IPS DF 4.7 (cell line): ENCODE measurements at regions not wholly inside any gene's neighbourhood (a gene's known extent, or its start where the extent isn't known, plus 50 kb on each side); places are given as distances from the start of the nearest gene placed in this dataset.
"Not testable (repeated sequence)": the region's sequence is repeated elsewhere in the genome, so short reads cannot be mapped to it uniquely, and the experiment has no call there.

Experiments
- DNase-seq: peaks from one replicate; pipeline ENCODE4 v3.0.0-alpha.2; 2013; ENCODE audit warnings: low spot score; ENCODE audit errors: extremely low read depth

DNA sequence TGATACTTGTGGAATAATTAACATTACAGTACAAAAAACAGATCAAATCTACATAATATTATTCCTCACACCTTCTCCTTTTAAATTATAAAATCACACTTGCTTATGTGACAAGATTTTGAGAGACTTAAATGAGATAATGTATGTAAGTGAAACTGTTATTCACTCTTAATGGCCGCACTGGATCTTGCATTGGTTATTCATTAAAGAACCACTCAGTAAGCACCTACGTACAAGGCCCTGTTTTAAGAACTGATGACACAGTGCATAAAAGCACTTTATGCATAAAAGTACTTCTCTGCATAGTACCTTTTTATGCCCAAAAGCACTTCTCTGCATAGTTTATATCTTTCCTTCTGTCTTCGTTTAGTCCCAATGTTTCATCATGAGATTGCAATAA lies 172.1 kb downstream of the GOLGA6L6 start:
- DNase-seq, result no peak

- no peak for DNase-seq
Observed at GRCh38 chr15:20368974-20369373, 172.6 kb downstream of the GOLGA6L6 start.

DNA sequence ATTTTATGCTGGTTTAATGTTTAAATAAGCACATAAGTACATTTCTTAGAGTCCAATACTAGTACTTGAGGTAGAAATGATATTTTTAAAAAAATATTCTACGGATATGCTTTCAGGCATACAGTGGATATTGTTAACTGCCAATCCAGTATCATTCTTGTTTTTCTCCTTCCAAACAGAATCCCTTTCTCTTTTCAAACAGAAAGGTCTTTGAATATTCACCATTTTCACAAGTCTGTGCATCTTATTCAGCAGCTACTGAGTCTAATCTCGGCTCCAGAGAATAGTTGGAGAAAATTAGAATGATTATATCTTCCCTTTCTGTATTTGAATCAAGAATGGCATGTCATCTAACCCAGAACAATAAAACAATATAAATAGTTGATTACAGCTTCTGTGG lies 174.5 kb downstream of the GOLGA6L6 start:
- no peak for DNase-seq

DNA sequence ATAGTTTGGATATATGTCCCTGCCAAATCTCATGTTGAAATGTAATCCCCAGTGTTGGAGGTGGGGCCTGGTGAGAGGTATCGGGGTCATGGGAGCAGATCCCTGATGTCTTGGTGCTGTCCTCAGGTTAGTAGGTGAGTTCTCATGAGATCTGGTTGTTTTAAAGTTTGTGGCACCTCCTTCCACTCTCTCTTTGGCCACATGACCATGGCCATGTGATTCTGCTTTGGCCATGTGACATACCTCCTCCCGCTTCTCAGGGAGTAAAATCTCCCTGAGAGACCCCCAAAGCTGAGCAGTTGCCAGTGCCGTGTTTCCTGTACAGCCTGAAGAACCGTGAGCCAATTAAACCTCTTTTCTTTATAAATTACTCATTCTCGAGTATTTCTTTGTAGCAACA lies 178.0 kb downstream of the GOLGA6L6 start:
- DNase-seq, result not testable (repeated sequence)

DNA sequence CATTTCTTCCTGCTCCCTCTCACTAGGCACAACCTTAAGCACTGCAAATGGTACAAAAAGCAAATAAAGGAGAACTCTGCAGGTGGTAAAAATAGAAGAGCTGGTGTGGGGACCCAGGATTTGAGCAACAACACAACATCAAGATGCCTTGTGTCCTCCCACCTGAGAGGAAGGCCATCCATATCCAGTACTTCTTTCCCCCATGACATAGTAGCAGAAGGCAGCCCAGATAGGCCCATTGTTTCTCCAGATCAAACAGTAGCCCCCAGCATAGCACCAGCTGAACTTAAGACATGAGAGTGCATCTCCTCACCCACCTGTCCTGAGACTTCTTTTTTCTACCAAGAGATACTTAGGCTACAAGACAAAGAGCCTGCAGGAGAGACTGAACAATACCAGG lies 180.5 kb downstream of the GOLGA6L6 start:
- DNase-seq, result no peak

DNA sequence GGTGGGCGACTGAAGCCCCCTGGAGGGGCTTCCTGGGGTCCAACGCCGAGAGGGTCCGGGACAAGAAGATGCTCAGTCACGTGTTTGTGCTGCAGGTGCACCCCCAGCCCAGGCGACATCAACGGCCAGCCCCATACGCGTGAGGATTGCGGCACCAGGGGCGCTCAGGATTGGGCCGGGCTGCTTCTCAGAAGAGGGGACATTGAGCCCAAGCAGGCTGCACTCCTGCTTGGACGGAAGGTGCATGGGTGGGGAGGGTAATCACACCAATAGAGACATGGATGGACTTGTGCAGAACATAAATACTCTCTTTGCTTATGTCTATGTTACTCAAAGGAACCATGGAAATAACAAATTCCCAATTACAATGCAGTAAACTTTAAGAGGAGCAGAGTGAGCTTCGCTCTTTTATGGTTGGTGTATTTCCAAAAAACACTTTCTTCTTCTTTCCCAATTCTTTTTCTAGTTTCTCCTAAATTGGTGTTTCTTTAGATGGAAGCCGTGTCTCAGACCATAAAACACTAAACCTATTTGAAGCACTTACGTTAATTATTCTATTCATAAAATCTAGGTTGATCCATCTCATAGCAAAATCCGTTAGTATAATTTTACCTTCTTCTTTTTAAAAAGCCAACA lies 182.7 kb downstream of the GOLGA6L6 start:
- DNase-seq, result no peak

DNA sequence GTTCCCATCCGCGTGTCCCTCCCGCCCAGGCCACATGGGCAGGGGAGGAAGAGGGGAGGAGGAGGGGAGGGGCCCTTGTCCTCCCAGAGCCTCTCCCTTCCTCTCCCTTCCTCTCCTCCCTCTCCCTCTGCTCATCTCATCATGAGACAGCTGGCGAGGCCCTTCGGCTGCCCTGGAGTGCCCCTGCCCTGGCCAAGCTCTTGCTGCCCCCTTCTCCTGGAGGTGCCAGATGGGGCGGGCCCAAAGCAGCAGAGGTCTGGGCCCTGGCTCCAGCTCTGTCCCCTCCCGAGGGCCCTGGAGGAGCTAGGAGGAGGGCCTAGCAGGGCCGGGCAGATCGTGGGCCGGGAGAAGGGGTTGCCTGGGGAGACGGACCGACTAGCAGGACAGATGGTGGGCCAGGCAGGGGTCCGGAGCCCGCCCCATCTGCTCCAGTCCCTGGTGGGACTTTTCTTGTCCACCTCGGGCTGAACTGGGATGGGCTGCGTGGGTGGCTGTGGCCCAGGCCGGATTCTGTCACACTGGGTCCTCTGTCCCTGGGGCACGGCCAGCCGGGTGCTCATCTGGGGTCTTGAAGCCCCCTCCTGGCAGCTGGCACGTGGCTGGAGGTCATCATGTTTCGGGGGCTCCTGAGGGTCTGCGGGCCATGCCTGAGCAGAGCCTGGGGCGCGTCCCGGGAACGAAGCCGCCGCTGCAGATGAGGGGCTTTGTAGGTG lies 183.4 kb downstream of the GOLGA6L6 start:
- no peak for DNase-seq

- no peak for DNase-seq
Observed at GRCh38 chr15:20357481-20358065, 184.0 kb downstream of the GOLGA6L6 start.

GRCh38 chr15:20356911-20357480 lies 184.6 kb downstream of the GOLGA6L6 start:
- DNase-seq, result no peak

DNA sequence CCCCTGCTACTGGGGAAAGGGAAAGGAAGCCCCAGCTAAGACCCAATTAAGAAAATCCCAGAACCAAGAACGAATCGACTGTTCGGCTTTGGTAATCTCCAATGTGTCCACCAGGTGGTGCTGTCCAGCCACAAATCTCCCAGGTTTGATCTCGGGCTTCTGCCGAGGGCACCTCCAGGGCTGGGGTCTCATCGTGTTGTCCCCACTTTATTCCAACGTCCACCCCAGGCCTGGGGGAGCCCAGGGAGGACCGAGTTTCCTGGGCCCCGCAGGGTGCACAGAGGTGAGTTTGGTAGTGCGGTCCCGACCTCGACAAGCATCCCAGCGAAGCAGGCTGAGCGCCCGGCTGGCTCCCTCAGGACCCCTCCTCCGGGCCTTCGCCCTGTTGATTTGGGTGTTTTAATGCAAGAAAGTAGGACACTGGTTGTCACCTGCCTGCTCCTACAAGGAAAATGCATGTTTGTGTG lies 185.1 kb downstream of the GOLGA6L6 start:
- peak; percentile 90 for DNase-seq

- DNase-seq, result no peak
Observed at GRCh38 chr15:20355256-20355868, 186.2 kb downstream of the GOLGA6L6 start.

GRCh38 chr15:20354884-20355223 lies 186.7 kb downstream of the GOLGA6L6 start:
- not testable (repeated sequence) for DNase-seq

DNA sequence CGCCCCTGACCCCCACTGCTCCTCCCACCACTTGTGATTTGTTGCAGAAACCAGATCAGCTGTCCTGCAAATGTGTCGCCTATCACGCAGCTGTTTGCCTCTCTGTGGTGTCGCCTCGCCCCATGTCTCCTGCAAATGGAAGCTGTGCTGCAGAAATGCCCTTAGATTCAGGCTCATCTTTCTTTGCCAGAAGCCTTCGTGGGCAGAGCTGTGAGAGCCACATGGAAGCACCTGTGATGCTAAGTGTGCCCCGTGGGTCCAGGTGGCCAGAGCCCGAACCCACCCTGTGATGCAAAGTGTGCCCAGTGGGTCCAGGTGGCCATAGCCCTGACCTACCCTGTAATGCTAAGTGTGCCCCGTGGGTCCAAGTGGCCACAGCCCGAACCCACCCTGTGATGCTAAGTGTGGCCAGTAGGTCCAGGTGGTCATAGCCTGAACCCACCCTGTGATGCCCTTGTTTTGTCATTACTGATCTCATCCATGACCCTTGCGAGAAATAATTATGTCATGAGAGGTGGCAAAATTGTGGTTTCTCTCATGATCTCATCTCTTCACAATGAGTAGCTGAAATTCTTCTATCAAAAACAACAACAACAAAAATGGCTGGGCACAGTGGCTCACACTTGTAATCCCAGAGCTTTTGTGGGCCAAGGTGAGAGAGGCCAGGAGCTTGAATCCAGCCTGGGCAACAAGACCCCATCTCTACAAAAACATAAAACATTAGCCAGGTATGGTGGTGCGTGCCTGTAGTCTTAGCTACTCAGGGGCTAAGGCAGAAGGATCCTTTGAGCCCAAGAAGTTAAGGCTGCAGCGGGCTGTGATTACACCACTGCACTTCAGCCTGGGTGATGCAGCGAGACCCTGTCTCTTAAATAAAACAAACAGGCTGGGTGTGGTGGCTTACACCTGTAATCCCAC lies 187.4 kb downstream of the GOLGA6L6 start:
- no peak for DNase-seq

DNA sequence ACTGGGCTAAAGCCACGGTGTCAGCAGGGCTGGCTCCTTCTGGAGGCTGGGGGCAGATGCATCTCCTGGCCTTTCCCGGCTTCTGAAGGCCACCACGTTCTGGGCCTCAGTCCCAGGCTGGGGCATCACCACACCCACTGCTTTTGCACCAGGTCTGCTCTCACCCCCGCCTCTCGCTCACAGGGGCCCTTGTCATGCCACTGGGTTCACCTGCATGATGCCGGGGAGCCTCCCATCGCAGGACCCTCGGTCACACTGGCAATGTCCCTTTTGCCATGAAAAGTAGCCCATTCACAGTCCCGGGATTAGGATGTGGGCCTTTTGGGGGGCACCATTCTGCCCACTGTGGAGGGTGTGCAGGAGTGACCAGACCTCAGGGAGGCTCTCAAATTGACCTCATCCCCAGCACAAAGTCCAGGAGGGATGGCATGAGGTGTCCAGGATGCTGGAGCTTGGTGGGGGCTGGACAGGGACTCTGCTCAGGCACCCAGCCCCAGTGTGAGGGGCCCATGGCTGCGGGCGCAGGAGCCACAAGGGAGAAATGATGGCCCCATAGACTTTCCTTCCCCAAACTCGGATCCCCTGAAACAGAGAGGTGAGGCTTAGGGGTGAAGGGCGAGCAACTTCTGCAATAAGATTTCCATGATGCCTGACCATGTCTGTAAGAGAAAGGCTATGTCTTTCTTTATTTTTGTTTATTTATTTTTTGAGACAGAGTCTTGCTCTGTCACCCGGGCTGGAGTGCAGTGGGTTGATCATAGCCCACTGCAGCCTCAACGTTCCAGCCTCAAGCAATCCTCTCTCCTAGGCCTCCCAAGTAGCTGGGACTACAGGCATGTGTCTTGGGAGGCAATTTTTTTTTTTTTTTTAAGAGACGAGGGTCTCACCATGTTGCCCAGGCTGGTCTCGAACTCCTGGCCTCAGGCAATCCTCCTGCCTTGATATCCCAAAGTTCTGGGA lies 189.1 kb downstream of the GOLGA6L6 start:
- no peak for DNase-seq

DNA sequence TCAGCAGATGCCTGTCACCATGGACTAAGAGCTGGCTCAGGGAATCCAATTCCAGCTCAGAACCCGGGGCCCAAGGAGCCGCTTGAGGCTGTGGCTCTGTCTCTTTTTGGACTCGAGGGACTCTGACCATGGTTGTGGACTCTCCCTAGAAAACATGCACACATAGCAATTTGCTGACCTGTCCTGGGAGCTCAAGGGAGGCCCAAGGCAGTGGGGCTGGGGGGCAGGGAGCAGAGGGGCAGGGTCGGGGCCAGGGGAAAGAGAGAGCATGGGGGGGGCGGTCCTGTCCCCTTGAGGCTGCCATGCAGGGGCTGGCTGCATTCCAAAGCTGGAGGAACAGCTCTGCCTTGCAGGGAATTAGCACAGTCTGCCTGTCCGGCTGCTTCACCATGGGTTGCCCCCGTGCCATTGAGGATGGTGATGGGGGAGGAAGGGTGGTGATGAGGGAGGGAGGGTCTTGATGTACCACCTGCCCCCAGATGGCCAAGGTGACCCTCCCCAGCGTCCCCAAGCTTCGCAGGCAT lies 190.1 kb downstream of the GOLGA6L6 start:
- no peak for DNase-seq

GRCh38 chr15:20349774-20350498 lies 191.7 kb downstream of the GOLGA6L6 start:
- DNase-seq, result no peak

DNA sequence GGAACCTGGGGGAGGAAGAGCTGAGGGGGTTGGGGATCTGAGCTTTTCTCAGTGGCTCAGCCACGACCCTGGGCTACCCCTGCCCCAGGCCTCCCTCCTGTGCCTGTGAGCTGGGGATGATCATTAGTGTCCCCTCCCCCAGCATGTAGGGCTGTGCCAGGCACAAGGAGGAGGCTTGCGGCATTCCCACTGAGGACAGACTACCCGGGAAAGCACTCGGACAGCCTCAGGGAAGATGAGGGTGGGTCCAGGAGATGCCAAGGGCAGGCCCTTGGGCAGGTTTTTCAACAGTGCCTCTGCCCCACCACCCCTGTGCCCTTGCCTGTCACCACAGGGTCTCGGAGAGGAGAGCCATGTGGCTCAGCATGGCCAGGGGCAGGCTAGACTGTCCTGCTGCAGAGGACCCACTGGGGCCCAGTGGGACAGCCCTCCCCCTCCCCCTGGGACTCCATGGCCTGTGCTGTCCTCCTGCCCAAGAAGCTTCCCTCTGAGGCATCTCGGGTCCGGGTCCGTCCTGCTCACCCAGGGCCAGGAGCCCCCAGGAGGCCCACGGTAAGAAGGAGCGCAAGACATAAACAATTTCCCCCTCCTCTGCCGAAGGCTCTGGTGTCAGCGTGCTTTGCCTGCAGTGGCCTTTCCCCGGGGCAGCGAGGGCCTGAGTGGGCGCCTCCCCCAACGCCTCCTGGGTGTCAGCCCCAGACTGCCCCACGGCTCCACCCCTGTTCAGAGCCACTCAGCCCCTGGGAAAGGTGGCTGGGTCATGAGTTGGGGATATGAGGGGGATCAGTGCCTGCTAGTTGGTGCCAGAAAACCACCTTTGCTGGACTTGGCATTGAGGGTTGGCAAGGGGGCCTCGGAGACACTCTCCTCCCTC lies 192.5 kb downstream of the GOLGA6L6 start:
- no peak for DNase-seq
